AG10803 (cell line): ENCODE measurements at regions not wholly inside any gene's neighbourhood (a gene's known extent, or its start where the extent isn't known, plus 50 kb on each side); places are given as distances from the start of the nearest gene placed in this dataset.

ENCODE experiments used
- DNase-seq: peaks from one replicate; pipeline ENCODE4 v3.0.0; 2010; ENCODE audit warnings: low read depth
- H3K4me3 ChIP-seq: 2 replicates; pipeline ENCODE4 v1.5.1; 2011; ENCODE audit warnings: mild to moderate bottlenecking, low read length, control low read depth
- CTCF ChIP-seq: conservative IDR thresholded peaks from 2 replicates; pipeline ENCODE4 v1.5.1; 2011; ENCODE audit warnings: mild to moderate bottlenecking, low read length, control low read depth, inconsistent platforms

GRCh38 chr2:41610501-41611190 lies 437.2 kb upstream of the PKDCC start:
- H3K4me3 ChIP-seq, result no peak overlapping the region
- TF ChIP-seq CTCF, result no peak
- DNase-seq, result peak; percentile 32

GRCh38 chr2:41618754-41619153 lies 429.1 kb upstream of the PKDCC start:
- H3K4me3 ChIP-seq, result no peak overlapping the region
- DNase-seq, result no peak
- TF ChIP-seq CTCF, result no peak

- TF ChIP-seq CTCF, result no peak
- DNase-seq, result no peak
These were observed 426.7 kb upstream of the PKDCC start for GRCh38 chr2:41621095-41621494.

GRCh38 chr2:41621563-41621962 lies 426.3 kb upstream of the PKDCC start:
- TF ChIP-seq CTCF, result no peak
- H3K4me3 ChIP-seq, result no peak overlapping the region
- DNase-seq, result no peak

More at GRCh38 chr2:41621095-41621494, 426.7 kb upstream of the PKDCC start:
- no peak overlapping the region for H3K4me3 ChIP-seq

- TF ChIP-seq CTCF, result no peak
- no peak for DNase-seq
- no peak overlapping the region for H3K4me3 ChIP-seq
These were observed 425.5 kb upstream of the PKDCC start for GRCh38 chr2:41622301-41622700.

- no peak for TF ChIP-seq CTCF
- no peak for DNase-seq
These were observed 420.9 kb upstream of the PKDCC start for GRCh38 chr2:41626936-41627335.

GRCh38 chr2:41634686-41635085 lies 413.1 kb upstream of the PKDCC start:
- TF ChIP-seq CTCF, result no peak
- H3K4me3 ChIP-seq, result no peak overlapping the region
- DNase-seq, result no peak

More at GRCh38 chr2:41626936-41627335, 420.9 kb upstream of the PKDCC start:
- no peak overlapping the region for H3K4me3 ChIP-seq
